BLaER1 (cell line): ENCODE measurements at regions not wholly inside any gene's neighbourhood (a gene's known extent, or its start where the extent isn't known, plus 50 kb on each side); places are given as distances from the start of the nearest gene placed in this dataset.

Source experiments
- H3K27ac ChIP-seq: shearing (Covaris generic); formaldehyde crosslinking; 2 replicates; pipeline ENCODE4 v1.8.1; 2022
- H3K27me3 ChIP-seq: shearing (Covaris generic); formaldehyde crosslinking; 2 replicates; pipeline ENCODE4 v1.8.1; 2022
- H3K36me3 ChIP-seq: shearing (Covaris generic); formaldehyde crosslinking; 2 replicates; pipeline ENCODE4 v1.8.1; 2022
- H3K4me1 ChIP-seq: shearing (Covaris generic); formaldehyde crosslinking; 2 replicates; pipeline ENCODE4 v1.8.1; 2022
- H3K4me2 ChIP-seq: shearing (Covaris generic); formaldehyde crosslinking; 2 replicates; pipeline ENCODE4 v1.8.1; 2022
- H3K4me3 ChIP-seq: shearing (Covaris generic); formaldehyde crosslinking; 2 replicates; pipeline ENCODE4 v1.8.1; 2022
- H3K9ac ChIP-seq: shearing (Covaris generic); formaldehyde crosslinking; 2 replicates; pipeline ENCODE4 v1.8.1; 2022
- H3K9me3 ChIP-seq: shearing (Covaris generic); formaldehyde crosslinking; 2 replicates; pipeline ENCODE4 v1.8.1; 2022
- H4K20me1 ChIP-seq: shearing (Covaris generic); formaldehyde crosslinking; 2 replicates; pipeline ENCODE4 v1.8.1; 2022
- Cebpa-rat ChIP-seq: shearing (Covaris generic); IDR thresholded peaks from 2 replicates; pipeline ENCODE4 v1.8.1; 2022

GRCh38 chr5:176155922-176156359 is 82.3 kb upstream of the SIMC1 start:
- Histone ChIP-seq H3K27me3 (no peaks in the 10 kb centered on the region), H3K4me1 (no peaks in the 10 kb centered on the region), H3K9me3 (no peaks in the 10 kb centered on the region), H3K4me3 (no peak overlapping the region), H3K9ac (no peak overlapping the region), H3K27ac (no peak overlapping the region), H3K4me2 (no peak overlapping the region), H4K20me1 (no peaks in the 10 kb centered on the region), H3K36me3 (no peaks in the 10 kb centered on the region)
- no peak for TF ChIP-seq Cebpa-rat

- Histone ChIP-seq H3K27me3 (no peaks in the 10 kb centered on the region), H3K4me2 (no peak overlapping the region)
- TF ChIP-seq Cebpa-rat = no peak
These were observed 80.6 kb upstream of the SIMC1 start for GRCh38 chr5:176157656-176158055.

GRCh38 chr5:176161431-176161830 is 76.8 kb upstream of the SIMC1 start:
- Histone ChIP-seq H3K9me3 (no peaks in the 10 kb centered on the region), H3K36me3 (no peaks in the 10 kb centered on the region), H3K27me3 (no peaks in the 10 kb centered on the region), H3K9ac (no peak overlapping the region), H3K4me2 (no peak overlapping the region), H3K4me3 (no peak overlapping the region), H4K20me1 (no peaks in the 10 kb centered on the region), H3K27ac (no peak overlapping the region), H3K4me1 (no peaks in the 10 kb centered on the region)
- TF ChIP-seq Cebpa-rat = no peak

More at GRCh38 chr5:176157656-176158055, 80.6 kb upstream of the SIMC1 start:
- no peak overlapping the region for H3K27ac ChIP-seq
- no peaks in the 10 kb centered on the region for H3K9me3 ChIP-seq
- no peaks in the 10 kb centered on the region for H4K20me1 ChIP-seq
- no peaks in the 10 kb centered on the region for H3K36me3 ChIP-seq
- no peaks in the 10 kb centered on the region for H3K4me1 ChIP-seq
- H3K9ac ChIP-seq = no peak overlapping the region
- H3K4me3 ChIP-seq = no peak overlapping the region

GRCh38 chr5:176162198-176162597 is 76.0 kb upstream of the SIMC1 start:
- no peak overlapping the region for H3K27ac ChIP-seq
- no peak overlapping the region for H3K9ac ChIP-seq
- no peak overlapping the region for H3K4me3 ChIP-seq
- no peak for TF ChIP-seq Cebpa-rat
- no peaks in the 10 kb centered on the region for H3K9me3 ChIP-seq
- no peaks in the 10 kb centered on the region for H4K20me1 ChIP-seq
- no peak overlapping the region for H3K4me2 ChIP-seq
- H3K27me3 ChIP-seq = no peaks in the 10 kb centered on the region
- H3K36me3 ChIP-seq = no peaks in the 10 kb centered on the region
- no peaks in the 10 kb centered on the region for H3K4me1 ChIP-seq

GRCh38 chr5:176162888-176163287 is 75.3 kb upstream of the SIMC1 start:
- Histone ChIP-seq H3K9ac (no peak overlapping the region), H3K9me3 (no peaks in the 10 kb centered on the region), H3K4me2 (no peak overlapping the region), H3K36me3 (no peaks in the 10 kb centered on the region), H3K4me1 (no peaks in the 10 kb centered on the region), H3K27ac (no peak overlapping the region), H4K20me1 (no peaks in the 10 kb centered on the region), H3K4me3 (no peak overlapping the region), H3K27me3 (no peaks in the 10 kb centered on the region)
- no peak for TF ChIP-seq Cebpa-rat

- no peaks in the 10 kb centered on the region for H4K20me1 ChIP-seq
- H3K4me2 ChIP-seq = no peak overlapping the region
- no peak overlapping the region for H3K4me3 ChIP-seq
- no peak overlapping the region for H3K9ac ChIP-seq
- H3K27me3 ChIP-seq = no peaks in the 10 kb centered on the region
- no peak overlapping the region for H3K27ac ChIP-seq
- TF ChIP-seq Cebpa-rat = no peak
- H3K9me3 ChIP-seq = no peaks in the 10 kb centered on the region
- no peaks in the 10 kb centered on the region for H3K4me1 ChIP-seq
- no peaks in the 10 kb centered on the region for H3K36me3 ChIP-seq
These were observed 71.8 kb upstream of the SIMC1 start for GRCh38 chr5:176166427-176166826.

- no peak overlapping the region for H3K9ac ChIP-seq
- H3K4me2 ChIP-seq = no peak overlapping the region
- TF ChIP-seq Cebpa-rat = no peak
These were observed 70.4 kb upstream of the SIMC1 start for GRCh38 chr5:176167800-176168199.

GRCh38 chr5:176169393-176170063 is 68.7 kb upstream of the SIMC1 start:
- no peaks in the 10 kb centered on the region for H3K4me1 ChIP-seq
- H3K27ac ChIP-seq = no peak overlapping the region
- TF ChIP-seq Cebpa-rat = no peak
- no peaks in the 10 kb centered on the region for H3K27me3 ChIP-seq
- H3K9ac ChIP-seq = no peak overlapping the region
- H3K9me3 ChIP-seq = no peaks in the 10 kb centered on the region
- H3K4me3 ChIP-seq = no peak overlapping the region
- no peaks in the 10 kb centered on the region for H4K20me1 ChIP-seq
- no peak overlapping the region for H3K4me2 ChIP-seq
- no peaks in the 10 kb centered on the region for H3K36me3 ChIP-seq

More at GRCh38 chr5:176167800-176168199, 70.4 kb upstream of the SIMC1 start:
- Histone ChIP-seq H3K4me3 (no peak overlapping the region), H3K27ac (no peak overlapping the region), H3K9me3 (no peaks in the 10 kb centered on the region), H3K27me3 (no peaks in the 10 kb centered on the region), H3K36me3 (no peaks in the 10 kb centered on the region), H3K4me1 (no peaks in the 10 kb centered on the region), H4K20me1 (no peaks in the 10 kb centered on the region)

- H3K27ac ChIP-seq = no peak overlapping the region
- no peak overlapping the region for H3K4me2 ChIP-seq
- H3K9me3 ChIP-seq = no peaks in the 10 kb centered on the region
- no peaks in the 10 kb centered on the region for H4K20me1 ChIP-seq
- no peaks in the 10 kb centered on the region for H3K4me1 ChIP-seq
- no peaks in the 10 kb centered on the region for H3K36me3 ChIP-seq
- no peak for TF ChIP-seq Cebpa-rat
- no peaks in the 10 kb centered on the region for H3K27me3 ChIP-seq
- no peak overlapping the region for H3K4me3 ChIP-seq
- no peak overlapping the region for H3K9ac ChIP-seq
These were observed 68.1 kb upstream of the SIMC1 start for GRCh38 chr5:176170084-176170483.

GRCh38 chr5:176171171-176171760 is 67.0 kb upstream of the SIMC1 start:
- no peaks in the 10 kb centered on the region for H3K36me3 ChIP-seq
- no peak overlapping the region for H3K9ac ChIP-seq
- H3K4me1 ChIP-seq = no peaks in the 10 kb centered on the region
- H3K27ac ChIP-seq = no peak overlapping the region
- no peaks in the 10 kb centered on the region for H3K27me3 ChIP-seq
- no peaks in the 10 kb centered on the region for H4K20me1 ChIP-seq
- H3K4me3 ChIP-seq = no peak overlapping the region
- no peaks in the 10 kb centered on the region for H3K9me3 ChIP-seq
- no peak for TF ChIP-seq Cebpa-rat
- H3K4me2 ChIP-seq = no peak overlapping the region
